ENCODE measurements at regions not wholly inside any gene's neighbourhood (a gene's known extent, or its start where the extent isn't known, plus 50 kb on each side); places are given as distances from the start of the nearest gene placed in this dataset.

DNA sequence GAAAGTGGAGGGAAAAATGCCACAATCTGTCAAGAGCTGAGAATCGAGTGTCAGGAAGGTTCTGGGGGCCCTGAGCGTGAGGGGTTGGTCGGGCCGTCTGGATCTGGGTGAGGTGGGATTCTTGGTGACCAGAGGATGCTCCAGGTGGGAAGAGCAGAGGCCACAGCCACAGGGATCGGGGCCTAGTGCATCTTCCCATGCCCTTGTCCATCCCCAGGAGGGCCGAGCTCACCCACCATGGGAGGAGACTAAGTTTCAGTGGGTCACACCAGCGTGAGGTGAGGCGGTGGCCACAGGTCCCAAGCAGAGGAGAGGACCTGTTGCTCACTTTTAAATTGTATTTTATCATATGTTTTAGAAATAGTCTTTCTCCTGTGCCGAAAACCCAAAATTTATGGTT is 70.0 kb downstream of the TMEM18 start:
- no peak for DNase-seq (ENCODE audit: extremely low spot score)
- POLR2A ChIA-PET, result no interaction called here
- TF ChIP-seq BHLHE40 (IDR thresholded peaks at IDR 0.05; ENCODE audit: borderline replicate concordance) (no peak), ZNF384 (IDR thresholded peaks at IDR 0.05) (no peak), FOXM1 (IDR thresholded peaks at IDR 0.05; ENCODE audit: borderline replicate concordance) (no peak), FOXA1 (IDR thresholded peaks at IDR 0.05) (no peak), TARDBP (IDR thresholded peaks at IDR 0.05) (no peak)
- CTCF ChIA-PET, result no interaction called here

- DNase-seq (ENCODE audit: extremely low spot score), result no peak
- POLR2A ChIA-PET, result no interaction called here
- TF ChIP-seq SUZ12 (IDR thresholded peaks at IDR 0.05) (no peak), FOXK2 (IDR thresholded peaks at IDR 0.05) (no peak), ELF4 (IDR thresholded peaks at IDR 0.05) (no peak), NFRKB (IDR thresholded peaks at IDR 0.05) (no peak), BHLHE40 (IDR thresholded peaks at IDR 0.05; ENCODE audit: borderline replicate concordance) (no peak), CTBP1 (IDR thresholded peaks at IDR 0.05; ENCODE audit: borderline replicate concordance) (no peak), LEF1 (IDR thresholded peaks at IDR 0.05; ENCODE audit: borderline replicate concordance) (no peak), FOXM1 (IDR thresholded peaks at IDR 0.05; ENCODE audit: borderline replicate concordance) (no peak), TARDBP (IDR thresholded peaks at IDR 0.05) (no peak), ARNT (IDR thresholded peaks at IDR 0.05) (no peak), PKNOX1 (IDR thresholded peaks at IDR 0.05) (no peak), FOXA1 (IDR thresholded peaks at IDR 0.05) (no peak), HDGF (IDR thresholded peaks at IDR 0.05; ENCODE audit: borderline replicate concordance) (no peak), ZNF384 (IDR thresholded peaks at IDR 0.05) (no peak), L3MBTL2 (conservative IDR thresholded peaks at IDR 0.05) (no peak), SP1 (IDR thresholded peaks at IDR 0.05) (no peak)
- CTCF ChIA-PET, result no interaction called here
Measured at GRCh38 chr2:605674-606608, 71.3 kb downstream of the TMEM18 start.

GRCh38 chr2:604854-605524 is 72.2 kb downstream of the TMEM18 start:
- POLR2A ChIA-PET, result no interaction called here
- CTCF ChIA-PET, result no interaction called here
- no peak for DNase-seq (ENCODE audit: extremely low spot score)
- no peak for TF ChIP-seq SP1 (IDR thresholded peaks at IDR 0.05)
- TF ChIP-seq ZNF384 (IDR thresholded peaks at IDR 0.05), result no peak
- no peak for TF ChIP-seq FOXM1 (IDR thresholded peaks at IDR 0.05; ENCODE audit: borderline replicate concordance)

GRCh38 chr2:604385-604784 is 72.8 kb downstream of the TMEM18 start:
- CTCF ChIA-PET, result no interaction called here

DNA sequence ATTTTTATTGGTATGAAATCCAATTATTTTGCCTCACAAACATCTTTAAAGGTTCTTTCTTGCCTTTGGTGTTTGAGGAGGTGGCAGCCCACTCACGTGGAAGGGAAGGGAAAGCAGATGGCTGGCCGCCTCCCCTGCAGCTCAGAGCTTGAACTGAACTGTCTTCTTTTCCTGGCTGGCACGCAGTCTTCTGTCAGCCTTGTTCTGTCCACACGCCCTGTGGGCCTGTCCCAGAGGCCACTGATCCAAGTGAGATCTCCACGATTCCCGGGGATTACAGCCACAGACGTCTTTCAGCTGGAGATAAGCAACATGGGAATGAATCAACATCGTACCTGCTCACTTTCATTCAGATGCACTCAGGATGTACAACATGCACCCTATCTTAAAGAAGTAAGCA is 73.3 kb downstream of the TMEM18 start:
- ChIA-PET CTCF (no interaction called here), POLR2A (no interaction called here)
- DNase-seq (ENCODE audit: extremely low spot score), result no peak
- no peak for TF ChIP-seq CTBP1 (IDR thresholded peaks at IDR 0.05; ENCODE audit: borderline replicate concordance)
- no peak for TF ChIP-seq ELF4 (IDR thresholded peaks at IDR 0.05)
- TF ChIP-seq PKNOX1 (IDR thresholded peaks at IDR 0.05), result no peak
- TF ChIP-seq L3MBTL2 (conservative IDR thresholded peaks at IDR 0.05), result no peak
- no peak for TF ChIP-seq SP1 (IDR thresholded peaks at IDR 0.05)

More at GRCh38 chr2:604385-604784, 72.8 kb downstream of the TMEM18 start:
- no peak for DNase-seq (ENCODE audit: extremely low spot score)
- POLR2A ChIA-PET, result no interaction called here
- TF ChIP-seq ARNT (IDR thresholded peaks at IDR 0.05), result no peak
- TF ChIP-seq SP1 (IDR thresholded peaks at IDR 0.05), result no peak
- TF ChIP-seq FOXM1 (IDR thresholded peaks at IDR 0.05; ENCODE audit: borderline replicate concordance), result no peak
- TF ChIP-seq CTBP1 (IDR thresholded peaks at IDR 0.05; ENCODE audit: borderline replicate concordance), result no peak
- TF ChIP-seq TARDBP (IDR thresholded peaks at IDR 0.05), result no peak
- TF ChIP-seq HDGF (IDR thresholded peaks at IDR 0.05; ENCODE audit: borderline replicate concordance), result no peak
- TF ChIP-seq BHLHE40 (IDR thresholded peaks at IDR 0.05; ENCODE audit: borderline replicate concordance), result no peak
- TF ChIP-seq ZNF384 (IDR thresholded peaks at IDR 0.05), result no peak
- no peak for TF ChIP-seq SUZ12 (IDR thresholded peaks at IDR 0.05)
- TF ChIP-seq FOXA1 (IDR thresholded peaks at IDR 0.05), result no peak
- no peak for TF ChIP-seq NFRKB (IDR thresholded peaks at IDR 0.05)
- TF ChIP-seq FOXK2 (IDR thresholded peaks at IDR 0.05), result no peak
- TF ChIP-seq LEF1 (IDR thresholded peaks at IDR 0.05; ENCODE audit: borderline replicate concordance), result no peak
- TF ChIP-seq PKNOX1 (IDR thresholded peaks at IDR 0.05), result no peak
- no peak for TF ChIP-seq L3MBTL2 (conservative IDR thresholded peaks at IDR 0.05)
- TF ChIP-seq ELF4 (IDR thresholded peaks at IDR 0.05), result no peak

- ChIA-PET POLR2A (no interaction called here), CTCF (no interaction called here)
- no peak for DNase-seq (ENCODE audit: extremely low spot score)
- TF ChIP-seq CTBP1 (IDR thresholded peaks at IDR 0.05; ENCODE audit: borderline replicate concordance) (no peak), FOXM1 (IDR thresholded peaks at IDR 0.05; ENCODE audit: borderline replicate concordance) (no peak), ZNF384 (IDR thresholded peaks at IDR 0.05) (no peak), L3MBTL2 (conservative IDR thresholded peaks at IDR 0.05) (no peak), BHLHE40 (IDR thresholded peaks at IDR 0.05; ENCODE audit: borderline replicate concordance) (no peak), NFRKB (IDR thresholded peaks at IDR 0.05) (no peak), PKNOX1 (IDR thresholded peaks at IDR 0.05) (no peak), ELF4 (IDR thresholded peaks at IDR 0.05) (no peak), FOXK2 (IDR thresholded peaks at IDR 0.05) (no peak)
Measured at GRCh38 chr2:603427-603826, 73.8 kb downstream of the TMEM18 start.

All from HEK293T (cell line).